ENCODE measurements at regions not wholly inside any gene's neighbourhood (a gene's known extent, or its start where the extent isn't known, plus 50 kb on each side); places are given as distances from the start of the nearest gene placed in this dataset.

DNA sequence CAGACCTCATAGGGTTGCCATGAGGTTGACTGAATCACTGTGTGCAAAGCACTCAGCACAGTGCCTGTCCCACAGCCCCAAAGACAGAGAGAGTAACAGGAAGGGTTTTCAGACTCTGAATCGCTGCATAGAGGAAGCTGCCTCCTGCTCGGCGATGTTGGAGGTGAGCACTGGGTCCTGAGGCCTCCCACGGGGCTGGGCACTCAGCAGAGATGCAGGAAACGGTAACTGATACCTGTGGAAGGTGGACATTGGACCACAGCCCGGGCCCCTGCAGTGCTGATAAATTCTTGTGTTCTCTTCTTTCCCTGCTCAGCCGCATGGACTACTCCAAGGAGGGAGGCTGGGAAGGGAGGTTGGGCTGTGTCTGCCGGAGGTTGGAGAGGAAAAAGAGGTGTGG is 389.7 kb downstream of the PTPRU start:
- TF ChIP-seq, protein P1, sequence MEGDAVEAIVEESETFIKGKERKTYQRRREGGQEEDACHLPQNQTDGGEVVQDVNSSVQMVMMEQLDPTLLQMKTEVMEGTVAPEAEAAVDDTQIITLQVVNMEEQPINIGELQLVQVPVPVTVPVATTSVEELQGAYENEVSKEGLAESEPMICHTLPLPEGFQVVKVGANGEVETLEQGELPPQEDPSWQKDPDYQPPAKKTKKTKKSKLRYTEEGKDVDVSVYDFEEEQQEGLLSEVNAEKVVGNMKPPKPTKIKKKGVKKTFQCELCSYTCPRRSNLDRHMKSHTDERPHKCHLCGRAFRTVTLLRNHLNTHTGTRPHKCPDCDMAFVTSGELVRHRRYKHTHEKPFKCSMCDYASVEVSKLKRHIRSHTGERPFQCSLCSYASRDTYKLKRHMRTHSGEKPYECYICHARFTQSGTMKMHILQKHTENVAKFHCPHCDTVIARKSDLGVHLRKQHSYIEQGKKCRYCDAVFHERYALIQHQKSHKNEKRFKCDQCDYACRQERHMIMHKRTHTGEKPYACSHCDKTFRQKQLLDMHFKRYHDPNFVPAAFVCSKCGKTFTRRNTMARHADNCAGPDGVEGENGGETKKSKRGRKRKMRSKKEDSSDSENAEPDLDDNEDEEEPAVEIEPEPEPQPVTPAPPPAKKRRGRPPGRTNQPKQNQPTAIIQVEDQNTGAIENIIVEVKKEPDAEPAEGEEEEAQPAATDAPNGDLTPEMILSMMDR (IDR thresholded peaks at IDR 0.05; ENCODE audit: low read depth, low read length, poor library complexity, severe bottlenecking), result no peak
- no peak for TF ChIP-seq EZH2phosphoT487 (IDR thresholded peaks at IDR 0.05; ENCODE audit: borderline replicate concordance, low read length)
